IMR-90 (cell line): ENCODE measurements at regions not wholly inside any gene's neighbourhood (a gene's known extent, or its start where the extent isn't known, plus 50 kb on each side); places are given as distances from the start of the nearest gene placed in this dataset.

Experiments used
- BHLHE40 ChIP-seq: fragments of 150-350 bp; IDR thresholded peaks from 2 replicates; pipeline ENCODE4 v1.6.1; 2016; ENCODE audit warnings: mild to moderate bottlenecking, low read depth, low read length
- CEBPB ChIP-seq: IDR thresholded peaks from 2 replicates; pipeline ENCODE4 v1.6.1; 2012; ENCODE audit warnings: low read depth, low read length, improper control_type of control experiment
- CHD1 ChIP-seq: IDR thresholded peaks from 2 replicates; pipeline ENCODE4 v1.6.1; 2012; ENCODE audit warnings: low read depth, low read length, improper control_type of control experiment
- FOS ChIP-seq: fragments of 150-350 bp; IDR thresholded peaks from 2 replicates; pipeline ENCODE4 v1.6.1; 2016; ENCODE audit warnings: low read depth, low read length
- NFE2L2 ChIP-seq: fragments of 150-350 bp; IDR thresholded peaks from 2 replicates; pipeline ENCODE4 v1.6.1; 2016; ENCODE audit warnings: low read depth, mild to moderate bottlenecking, low read length
- POLR2A ChIP-seq: IDR thresholded peaks from 2 replicates; pipeline ENCODE4 v1.6.1; 2012; ENCODE audit warnings: mild to moderate bottlenecking, low read depth, low read length
- RAD21 ChIP-seq: IDR thresholded peaks from 2 replicates; pipeline ENCODE4 v1.6.1; 2012; ENCODE audit warnings: low read length, improper control_type of control experiment
- SMC3 ChIP-seq: fragments of 150-350 bp; IDR thresholded peaks from 2 replicates; pipeline ENCODE4 v1.6.1; 2016; ENCODE audit warnings: low read depth, mild to moderate bottlenecking, antibody characterized with exemption, low read length, moderate library complexity
- TF ChIP-seq, protein P1 (sequence below): conservative IDR thresholded peaks from 2 replicates; pipeline ENCODE4 v1.5.1; 2012; ENCODE audit warnings: mild to moderate bottlenecking, low read depth, low read length, improper control_type of control experiment
- TF ChIP-seq, protein P2 (sequence below): fragments of 150-350 bp; IDR thresholded peaks from 2 replicates; pipeline ENCODE4 v1.6.1; 2016; ENCODE audit warnings: low read depth, mild to moderate bottlenecking, low read length, moderate library complexity, borderline replicate concordance

GRCh38 chrX:84259868-84260267 lies 71.9 kb upstream of the RPS6KA6 start:
- TF ChIP-seq, protein P1, sequence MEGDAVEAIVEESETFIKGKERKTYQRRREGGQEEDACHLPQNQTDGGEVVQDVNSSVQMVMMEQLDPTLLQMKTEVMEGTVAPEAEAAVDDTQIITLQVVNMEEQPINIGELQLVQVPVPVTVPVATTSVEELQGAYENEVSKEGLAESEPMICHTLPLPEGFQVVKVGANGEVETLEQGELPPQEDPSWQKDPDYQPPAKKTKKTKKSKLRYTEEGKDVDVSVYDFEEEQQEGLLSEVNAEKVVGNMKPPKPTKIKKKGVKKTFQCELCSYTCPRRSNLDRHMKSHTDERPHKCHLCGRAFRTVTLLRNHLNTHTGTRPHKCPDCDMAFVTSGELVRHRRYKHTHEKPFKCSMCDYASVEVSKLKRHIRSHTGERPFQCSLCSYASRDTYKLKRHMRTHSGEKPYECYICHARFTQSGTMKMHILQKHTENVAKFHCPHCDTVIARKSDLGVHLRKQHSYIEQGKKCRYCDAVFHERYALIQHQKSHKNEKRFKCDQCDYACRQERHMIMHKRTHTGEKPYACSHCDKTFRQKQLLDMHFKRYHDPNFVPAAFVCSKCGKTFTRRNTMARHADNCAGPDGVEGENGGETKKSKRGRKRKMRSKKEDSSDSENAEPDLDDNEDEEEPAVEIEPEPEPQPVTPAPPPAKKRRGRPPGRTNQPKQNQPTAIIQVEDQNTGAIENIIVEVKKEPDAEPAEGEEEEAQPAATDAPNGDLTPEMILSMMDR = no peak
- TF ChIP-seq POLR2A (no peak), CEBPB (no peak), SMC3 (no peak), RAD21 (no peak), NFE2L2 (no peak), BHLHE40 (no peak), CHD1 (no peak), FOS (no peak)
- TF ChIP-seq, protein P2, sequence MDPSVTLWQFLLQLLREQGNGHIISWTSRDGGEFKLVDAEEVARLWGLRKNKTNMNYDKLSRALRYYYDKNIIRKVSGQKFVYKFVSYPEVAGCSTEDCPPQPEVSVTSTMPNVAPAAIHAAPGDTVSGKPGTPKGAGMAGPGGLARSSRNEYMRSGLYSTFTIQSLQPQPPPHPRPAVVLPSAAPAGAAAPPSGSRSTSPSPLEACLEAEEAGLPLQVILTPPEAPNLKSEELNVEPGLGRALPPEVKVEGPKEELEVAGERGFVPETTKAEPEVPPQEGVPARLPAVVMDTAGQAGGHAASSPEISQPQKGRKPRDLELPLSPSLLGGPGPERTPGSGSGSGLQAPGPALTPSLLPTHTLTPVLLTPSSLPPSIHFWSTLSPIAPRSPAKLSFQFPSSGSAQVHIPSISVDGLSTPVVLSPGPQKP = no peak
